ENCODE measurements at regions not wholly inside any gene's neighbourhood (a gene's known extent, or its start where the extent isn't known, plus 50 kb on each side); places are given as distances from the start of the nearest gene placed in this dataset.
"Not testable (repeated sequence)": the region's sequence is repeated elsewhere in the genome, so short reads cannot be mapped to it uniquely, and the experiment has no call there.

DNA sequence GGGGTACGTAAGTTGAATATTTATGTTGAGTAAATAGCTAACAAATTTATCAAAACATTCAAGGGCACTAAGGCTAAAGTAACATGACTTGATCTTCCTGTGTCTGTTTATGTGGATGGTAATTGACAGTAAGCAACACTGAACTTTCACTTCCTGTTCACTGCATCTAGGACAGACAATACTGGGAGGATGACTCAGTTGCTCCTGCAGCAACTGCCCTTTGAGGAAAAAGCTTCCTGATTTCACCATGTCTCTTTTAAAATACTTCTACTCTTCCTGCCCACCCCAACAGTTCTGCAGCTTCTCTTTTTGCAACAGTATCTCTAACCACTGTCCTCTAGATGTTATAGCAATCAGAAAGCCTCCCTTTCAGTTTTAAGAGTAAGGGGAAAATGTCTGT lies 76.6 kb upstream of the HGF start:
- H3K4me3 ChIP-seq (ENCODE audit: insufficient read depth, low read length), result peak overlapping the region; percentile 1
- peak overlapping the region; percentile 71 for H3K4me2 ChIP-seq (ENCODE audit: insufficient read depth, low read length)
- peak; percentile 1 for DNase-seq (ENCODE audit: insufficient read length, low spot score, missing footprints)
- TF ChIP-seq, protein P1, sequence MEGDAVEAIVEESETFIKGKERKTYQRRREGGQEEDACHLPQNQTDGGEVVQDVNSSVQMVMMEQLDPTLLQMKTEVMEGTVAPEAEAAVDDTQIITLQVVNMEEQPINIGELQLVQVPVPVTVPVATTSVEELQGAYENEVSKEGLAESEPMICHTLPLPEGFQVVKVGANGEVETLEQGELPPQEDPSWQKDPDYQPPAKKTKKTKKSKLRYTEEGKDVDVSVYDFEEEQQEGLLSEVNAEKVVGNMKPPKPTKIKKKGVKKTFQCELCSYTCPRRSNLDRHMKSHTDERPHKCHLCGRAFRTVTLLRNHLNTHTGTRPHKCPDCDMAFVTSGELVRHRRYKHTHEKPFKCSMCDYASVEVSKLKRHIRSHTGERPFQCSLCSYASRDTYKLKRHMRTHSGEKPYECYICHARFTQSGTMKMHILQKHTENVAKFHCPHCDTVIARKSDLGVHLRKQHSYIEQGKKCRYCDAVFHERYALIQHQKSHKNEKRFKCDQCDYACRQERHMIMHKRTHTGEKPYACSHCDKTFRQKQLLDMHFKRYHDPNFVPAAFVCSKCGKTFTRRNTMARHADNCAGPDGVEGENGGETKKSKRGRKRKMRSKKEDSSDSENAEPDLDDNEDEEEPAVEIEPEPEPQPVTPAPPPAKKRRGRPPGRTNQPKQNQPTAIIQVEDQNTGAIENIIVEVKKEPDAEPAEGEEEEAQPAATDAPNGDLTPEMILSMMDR (IDR thresholded peaks at IDR 0.05; ENCODE audit: extremely low read depth, low read depth, low read length), result no peak
- H4K20me1 ChIP-seq (ENCODE audit: insufficient read depth, low read length), result no peaks in the 10 kb centered on the region
- H3K9me3 ChIP-seq (ENCODE audit: low read depth, low read length), result no peaks in the 10 kb centered on the region
- H3K79me2 ChIP-seq (ENCODE audit: insufficient read depth, low read length), result no peaks in the 10 kb centered on the region
- no peaks in the 10 kb centered on the region for H3K27me3 ChIP-seq (ENCODE audit: insufficient read depth, low read length)
- peaks cover 12% of the 10 kb centered on the region for H3K4me1 ChIP-seq (ENCODE audit: insufficient read depth, low read length)
- peak overlapping the region; percentile 79 for H2AFZ ChIP-seq (ENCODE audit: low read length)
- H3K36me3 ChIP-seq (ENCODE audit: insufficient read depth, low read length), result no peaks in the 10 kb centered on the region
- H3K27ac ChIP-seq (ENCODE audit: low read depth, low read length), result no peak overlapping the region

- Histone ChIP-seq H2AFZ (ENCODE audit: low read length) (peak overlapping the region; percentile 79), H3K27ac (ENCODE audit: low read depth, low read length) (no peak overlapping the region), H3K4me2 (ENCODE audit: insufficient read depth, low read length) (peak overlapping the region; percentile 71), H3K4me1 (ENCODE audit: insufficient read depth, low read length) (peaks cover 12% of the 10 kb centered on the region), H3K79me2 (ENCODE audit: insufficient read depth, low read length) (no peaks in the 10 kb centered on the region), H3K9me3 (ENCODE audit: low read depth, low read length) (no peaks in the 10 kb centered on the region), H3K36me3 (ENCODE audit: insufficient read depth, low read length) (no peaks in the 10 kb centered on the region), H4K20me1 (ENCODE audit: insufficient read depth, low read length) (no peaks in the 10 kb centered on the region), H3K27me3 (ENCODE audit: insufficient read depth, low read length) (no peaks in the 10 kb centered on the region), H3K4me3 (ENCODE audit: insufficient read depth, low read length) (peak overlapping the region; percentile 45)
- no peak for DNase-seq (ENCODE audit: insufficient read length, low spot score, missing footprints)
- TF ChIP-seq, protein P1 (IDR thresholded peaks at IDR 0.05; ENCODE audit: extremely low read depth, low read depth, low read length), result no peak
Measured at GRCh38 chr7:81845744-81846241, 75.9 kb upstream of the HGF start.

- H4K20me1 ChIP-seq (ENCODE audit: insufficient read depth, low read length); H3K4me2 ChIP-seq (ENCODE audit: insufficient read depth, low read length); H3K27ac ChIP-seq (ENCODE audit: low read depth, low read length); H3K4me3 ChIP-seq (ENCODE audit: insufficient read depth, low read length); H2AFZ ChIP-seq (ENCODE audit: low read length); H3K9me3 ChIP-seq (ENCODE audit: low read depth, low read length); H3K36me3 ChIP-seq (ENCODE audit: insufficient read depth, low read length); H3K79me2 ChIP-seq (ENCODE audit: insufficient read depth, low read length); DNase-seq (ENCODE audit: insufficient read length, low spot score, missing footprints); H3K27me3 ChIP-seq (ENCODE audit: insufficient read depth, low read length): not testable (repeated sequence)
- H3K4me1 ChIP-seq (ENCODE audit: insufficient read depth, low read length), result peaks cover 12% of the 10 kb centered on the region
Measured at GRCh38 chr7:81843657-81844056, 73.8 kb upstream of the HGF start.

GRCh38 chr7:81842361-81842760 lies 72.5 kb upstream of the HGF start:
- no peak overlapping the region for H3K4me3 ChIP-seq (ENCODE audit: insufficient read depth, low read length)
- DNase-seq (ENCODE audit: insufficient read length, low spot score, missing footprints), result no peak
- H3K36me3 ChIP-seq (ENCODE audit: insufficient read depth, low read length), result no peaks in the 10 kb centered on the region
- H3K4me2 ChIP-seq (ENCODE audit: insufficient read depth, low read length), result no peak overlapping the region
- H2AFZ ChIP-seq (ENCODE audit: low read length), result no peak overlapping the region
- no peaks in the 10 kb centered on the region for H4K20me1 ChIP-seq (ENCODE audit: insufficient read depth, low read length)
- no peaks in the 10 kb centered on the region for H3K9me3 ChIP-seq (ENCODE audit: low read depth, low read length)
- no peaks in the 10 kb centered on the region for H3K27me3 ChIP-seq (ENCODE audit: insufficient read depth, low read length)
- peaks cover 12% of the 10 kb centered on the region for H3K4me1 ChIP-seq (ENCODE audit: insufficient read depth, low read length)
- TF ChIP-seq, protein P1 (IDR thresholded peaks at IDR 0.05; ENCODE audit: extremely low read depth, low read depth, low read length), result no peak
- H3K27ac ChIP-seq (ENCODE audit: low read depth, low read length), result no peak overlapping the region
- H3K79me2 ChIP-seq (ENCODE audit: insufficient read depth, low read length), result no peaks in the 10 kb centered on the region

Data from osteoblast (primary cell).